Hepatocyte (in vitro differentiated cells): ENCODE measurements at regions not wholly inside any gene's neighbourhood (a gene's known extent, or its start where the extent isn't known, plus 50 kb on each side); places are given as distances from the start of the nearest gene placed in this dataset.
"Not testable (repeated sequence)": the region's sequence is repeated elsewhere in the genome, so short reads cannot be mapped to it uniquely, and the experiment has no call there.

Experiments
- DNase-seq: peaks from one replicate; pipeline ENCODE4 v3.0.0-alpha.2; 2016; ENCODE audit warnings: low spot score
- H2AFZ ChIP-seq: fragments of 200-600 bp; sonication (generic); 2 replicates; pipeline ENCODE4 v1.6.0; 2016; ENCODE audit warnings: antibody characterized with exemption, mild to moderate bottlenecking
- H3K27ac ChIP-seq: fragments of 200-600 bp; sonication (generic); 2 replicates; pipeline ENCODE4 v1.5.1; 2016; ENCODE audit warnings: mild to moderate bottlenecking
- H3K27me3 ChIP-seq: fragments of 200-600 bp; sonication (generic); 2 replicates; pipeline ENCODE4 v1.6.1; 2016
- H3K36me3 ChIP-seq: fragments of 200-600 bp; sonication (generic); replicated peaks from 2 replicates; pipeline ENCODE4 v1.5.1; 2016; ENCODE audit warnings: low read depth; ENCODE audit not compliant: insufficient read depth
- H3K4me1 ChIP-seq: fragments of 200-600 bp; sonication (generic); 2 replicates; pipeline ENCODE4 v1.5.1; 2016; ENCODE audit warnings: mild to moderate bottlenecking, moderate library complexity; ENCODE audit not compliant: insufficient read depth
- H3K4me2 ChIP-seq: fragments of 200-600 bp; sonication (generic); 2 replicates; pipeline ENCODE4 v1.6.0; 2016
- H3K4me3 ChIP-seq: fragments of 200-600 bp; sonication (generic); 2 replicates; pipeline ENCODE4 v1.5.1; 2016; ENCODE audit warnings: mild to moderate bottlenecking
- H3K79me2 ChIP-seq: fragments of 200-600 bp; sonication (generic); 2 replicates; pipeline ENCODE4 v1.6.0; 2017; ENCODE audit warnings: mild to moderate bottlenecking
- H3K9me2 ChIP-seq: fragments of 200-600 bp; sonication (generic); replicated peaks from 2 replicates; pipeline ENCODE4 v1.6.0; 2017; ENCODE audit warnings: mild to moderate bottlenecking; ENCODE audit not compliant: insufficient read depth
- H3K9me3 ChIP-seq: fragments of 200-600 bp; sonication (generic); 2 replicates; pipeline ENCODE4 v1.5.1; 2016; ENCODE audit warnings: low read depth, mild to moderate bottlenecking
- H4K20me1 ChIP-seq: fragments of 200-600 bp; sonication (generic); 2 replicates; pipeline ENCODE4 v1.6.0; 2016; ENCODE audit warnings: mild to moderate bottlenecking; ENCODE audit not compliant: insufficient read depth, poor library complexity, severe bottlenecking
- CTCF ChIP-seq: fragments of 200-600 bp; sonication (generic); IDR thresholded peaks from 2 replicates; pipeline ENCODE4 v1.5.1; 2016; ENCODE audit warnings: antibody characterized with exemption, mild to moderate bottlenecking; ENCODE audit not compliant: poor library complexity
- EZH2 ChIP-seq: fragments of 200-600 bp; sonication (generic); IDR thresholded peaks from 2 replicates; pipeline ENCODE4 v1.6.1; 2016; ENCODE audit warnings: antibody characterized with exemption, mild to moderate bottlenecking, borderline replicate concordance
- EZH2phosphoT487 ChIP-seq: fragments of 200-600 bp; sonication (generic); IDR thresholded peaks from one replicate; pipeline ENCODE4 v1.6.1; 2018; ENCODE audit warnings: antibody characterized with exemption, mild to moderate bottlenecking, low read depth, moderate library complexity; ENCODE audit not compliant: unreplicated experiment, severe bottlenecking
- whole genome bisulfite sequencing: methylation state at CpG from one replicate; pipeline ENCODE4 v1.1.6; 2016; ENCODE audit warnings: low lambda C conversion rate; ENCODE audit errors: missing lambda C conversion rate; 5-methylcytosine and 5-hydroxymethylcytosine counted together

DNA sequence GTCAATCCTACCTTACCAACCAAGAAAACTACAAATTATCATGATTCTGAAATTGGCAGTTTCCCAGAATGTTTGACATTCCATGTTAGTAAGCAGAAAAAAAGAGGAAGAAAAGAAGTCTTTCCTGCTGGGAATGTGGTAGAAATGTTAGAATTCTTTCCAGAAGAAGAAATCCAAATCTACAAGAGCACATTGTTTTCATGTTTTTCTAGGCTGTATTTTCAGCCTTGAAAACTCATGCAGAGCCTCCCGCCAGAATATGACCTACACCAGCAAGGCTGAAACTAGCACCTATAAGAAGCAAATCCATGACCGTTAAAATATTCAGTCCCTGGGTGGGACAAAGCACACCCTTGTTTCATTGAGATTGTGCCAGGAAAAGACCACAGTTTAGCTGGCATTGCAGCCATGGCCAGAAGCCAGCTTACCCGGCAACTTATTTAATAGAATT is 259.4 kb downstream of the GJA1 start:
- Histone ChIP-seq H4K20me1 (no peaks in the 10 kb centered on the region), H2AFZ (no peak overlapping the region), H3K27me3 (no peaks in the 10 kb centered on the region), H3K9me2 (no peaks in the 10 kb centered on the region), H3K27ac (no peak overlapping the region), H3K4me1 (peaks cover 5% of the 10 kb centered on the region), H3K36me3 (no peaks in the 10 kb centered on the region), H3K79me2 (no peaks in the 10 kb centered on the region), H3K9me3 (no peaks in the 10 kb centered on the region), H3K4me2 (no peak overlapping the region), H3K4me3 (no peak overlapping the region)
- TF ChIP-seq EZH2phosphoT487 (no peak), CTCF (no peak), EZH2 (no peak)
- no peak for DNase-seq
- 77% methylated on average over 3 of the region's 3 CpGs for WGBS

- TF ChIP-seq EZH2phosphoT487 (no peak), EZH2 (no peak), CTCF (no peak)
- no peaks in the 10 kb centered on the region for H3K9me3 ChIP-seq
- no peak overlapping the region for H2AFZ ChIP-seq
- H3K4me2 ChIP-seq = no peak overlapping the region
- peaks cover 5% of the 10 kb centered on the region for H3K4me1 ChIP-seq
- DNase-seq = no peak
- no peaks in the 10 kb centered on the region for H3K79me2 ChIP-seq
- H3K4me3 ChIP-seq = no peak overlapping the region
- H4K20me1 ChIP-seq = no peaks in the 10 kb centered on the region
- 70% methylated on average over 3 of the region's 3 CpGs for WGBS
- no peaks in the 10 kb centered on the region for H3K27me3 ChIP-seq
- no peaks in the 10 kb centered on the region for H3K36me3 ChIP-seq
- H3K9me2 ChIP-seq = no peaks in the 10 kb centered on the region
- no peak overlapping the region for H3K27ac ChIP-seq
Observed at GRCh38 chr6:121695329-121695728, 259.9 kb downstream of the GJA1 start.

GRCh38 chr6:121697921-121698320 is 262.5 kb downstream of the GJA1 start:
- Histone ChIP-seq H3K9me2 (no peaks in the 10 kb centered on the region), H3K4me2 (no peak overlapping the region), H3K27me3 (no peaks in the 10 kb centered on the region), H3K4me1 (peaks cover 5% of the 10 kb centered on the region), H3K79me2 (no peaks in the 10 kb centered on the region), H3K27ac (no peak overlapping the region), H4K20me1 (no peaks in the 10 kb centered on the region), H2AFZ (no peak overlapping the region), H3K9me3 (no peaks in the 10 kb centered on the region), H3K36me3 (no peaks in the 10 kb centered on the region), H3K4me3 (no peak overlapping the region)
- TF ChIP-seq EZH2phosphoT487 = no peak
- TF ChIP-seq CTCF = no peak
- TF ChIP-seq EZH2 = no peak
- DNase-seq = no peak
- WGBS = 44% methylated on average over 6 of the region's 6 CpGs

- Histone ChIP-seq H3K9me3 (no peaks in the 10 kb centered on the region), H3K79me2 (no peaks in the 10 kb centered on the region), H2AFZ (no peak overlapping the region), H4K20me1 (no peaks in the 10 kb centered on the region), H3K36me3 (no peaks in the 10 kb centered on the region), H3K27ac (no peak overlapping the region), H3K9me2 (no peaks in the 10 kb centered on the region), H3K4me2 (no peak overlapping the region), H3K4me3 (no peak overlapping the region), H3K27me3 (no peaks in the 10 kb centered on the region), H3K4me1 (peaks cover 5% of the 10 kb centered on the region)
- TF ChIP-seq EZH2phosphoT487 (no peak), CTCF (no peak), EZH2 (no peak)
- DNase-seq = no peak
Observed at GRCh38 chr6:121698617-121699016, 263.2 kb downstream of the GJA1 start.

DNA sequence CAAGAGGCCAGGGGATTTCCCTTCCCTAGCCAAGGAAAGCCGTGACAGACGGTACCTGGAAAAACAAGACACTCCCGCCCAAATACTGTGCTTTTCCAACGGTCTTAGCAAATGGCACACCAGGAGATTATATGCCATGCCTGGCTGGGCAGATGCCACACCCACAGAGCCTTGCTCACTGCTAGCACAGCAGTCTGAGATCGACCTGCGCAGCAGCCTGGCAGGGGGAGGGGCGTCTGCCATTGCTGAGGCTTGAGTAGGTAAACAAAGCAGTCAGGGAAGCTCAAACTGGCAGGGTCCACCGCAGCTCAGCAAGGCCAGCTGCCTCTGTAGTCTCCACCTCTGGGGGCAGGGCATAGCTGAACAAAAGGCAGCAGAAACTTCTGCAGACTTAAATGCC is 267.7 kb downstream of the GJA1 start:
- not testable (repeated sequence) for H3K27ac ChIP-seq, H3K9me2 ChIP-seq, DNase-seq, H3K79me2 ChIP-seq, H3K9me3 ChIP-seq, H3K4me3 ChIP-seq, H4K20me1 ChIP-seq, H3K4me1 ChIP-seq, H3K27me3 ChIP-seq, H3K4me2 ChIP-seq, H3K36me3 ChIP-seq, H2AFZ ChIP-seq
- 88% methylated on average over 8 of the region's 8 CpGs for WGBS
